Activated T-helper 2 cell treated with anti-CD3 and anti-CD28 coated beads, Interferon-gamma antibody, Interleukin-2, Interleukin-4, amounts not matched to agents 10 μg/mL and 5 μg/mL and 100 μg/mL, durations not matched to agents 14 hours and 24 hours and 36 hours (primary cell): ENCODE measurements at regions not wholly inside any gene's neighbourhood (a gene's known extent, or its start where the extent isn't known, plus 50 kb on each side); places are given as distances from the start of the nearest gene placed in this dataset.

ENCODE experiments used
- DNase-seq: peaks from one replicate; pipeline ENCODE4 v3.0.0; 2021; ENCODE audit warnings: low spot score
- H3K27ac Mint-ChIP-seq: one replicate; pipeline ENCODE4 v1.8.0; 2021; ENCODE audit warnings: mixed read lengths
- H3K27me3 Mint-ChIP-seq: one replicate; pipeline ENCODE4 v1.8.0; 2021; ENCODE audit warnings: low read depth, mixed read lengths
- H3K36me3 Mint-ChIP-seq: one replicate; pipeline ENCODE4 v1.8.0; 2021; ENCODE audit warnings: low read depth, mixed read lengths
- H3K4me1 Mint-ChIP-seq: one replicate; pipeline ENCODE4 v1.8.0; 2021; ENCODE audit warnings: low read depth, mixed read lengths
- H3K4me3 Mint-ChIP-seq: one replicate; pipeline ENCODE4 v1.8.0; 2021; ENCODE audit warnings: low read depth, mild to moderate bottlenecking, moderate library complexity, mixed read lengths
- H3K9me3 Mint-ChIP-seq: one replicate; pipeline ENCODE4 v1.8.0; 2021; ENCODE audit warnings: mixed read lengths
- intact Hi-C: fragments of 100-400 bp; cut with micrococcal nuclease; formaldehyde crosslinking; loops from one replicate; pipeline ENCODE4 v1.15.1; 2023

- H3K4me1 Mint-ChIP-seq: peaks cover 11% of the 10 kb centered on the region
- intact Hi-C loops: no loop called here
- DNase-seq: no peak
- no peaks in the 10 kb centered on the region for H3K9me3 Mint-ChIP-seq
- no peak overlapping the region for H3K4me3 Mint-ChIP-seq
- H3K36me3 Mint-ChIP-seq: no peaks in the 10 kb centered on the region
- peaks cover 19% of the 10 kb centered on the region for H3K27me3 Mint-ChIP-seq
- H3K27ac Mint-ChIP-seq: no peak overlapping the region
Measured at GRCh38 chr12:11946161-11946560, 124.6 kb upstream of the BCL2L14 start.

GRCh38 chr12:11947213-11947612 is 123.5 kb upstream of the BCL2L14 start:
- intact Hi-C loops: no loop called here
- no peak overlapping the region for H3K27ac Mint-ChIP-seq
- peaks cover 11% of the 10 kb centered on the region for H3K4me1 Mint-ChIP-seq
- no peak for DNase-seq
- H3K4me3 Mint-ChIP-seq: no peak overlapping the region
- H3K27me3 Mint-ChIP-seq: peaks cover 19% of the 10 kb centered on the region
- no peaks in the 10 kb centered on the region for H3K9me3 Mint-ChIP-seq
- H3K36me3 Mint-ChIP-seq: no peaks in the 10 kb centered on the region

GRCh38 chr12:11949738-11950411 is 120.9 kb upstream of the BCL2L14 start:
- no peak overlapping the region for H3K27ac Mint-ChIP-seq
- H3K4me1 Mint-ChIP-seq: peaks cover 25% of the 10 kb centered on the region
- no peak overlapping the region for H3K4me3 Mint-ChIP-seq
- DNase-seq: no peak
- H3K36me3 Mint-ChIP-seq: peaks cover 3% of the 10 kb centered on the region
- intact Hi-C loops: no loop called here
- H3K27me3 Mint-ChIP-seq: peaks cover 13% of the 10 kb centered on the region
- no peaks in the 10 kb centered on the region for H3K9me3 Mint-ChIP-seq

GRCh38 chr12:11951209-11951608 is 119.5 kb upstream of the BCL2L14 start:
- Mint-ChIP-seq H3K36me3 (peaks cover 3% of the 10 kb centered on the region), H3K27ac (no peak overlapping the region), H3K4me3 (no peak overlapping the region), H3K4me1 (peaks cover 32% of the 10 kb centered on the region), H3K9me3 (no peaks in the 10 kb centered on the region), H3K27me3 (peaks cover 17% of the 10 kb centered on the region)
- intact Hi-C loops: no loop called here
- DNase-seq: no peak

GRCh38 chr12:11953523-11953922 is 117.2 kb upstream of the BCL2L14 start:
- Mint-ChIP-seq H3K4me1 (peaks cover 36% of the 10 kb centered on the region), H3K27me3 (peaks cover 21% of the 10 kb centered on the region), H3K36me3 (peaks cover 3% of the 10 kb centered on the region), H3K27ac (no peak overlapping the region), H3K9me3 (no peaks in the 10 kb centered on the region), H3K4me3 (no peak overlapping the region)
- intact Hi-C loops: no loop called here
- no peak for DNase-seq

- peaks cover 15% of the 10 kb centered on the region for H3K27me3 Mint-ChIP-seq
- intact Hi-C loops: no loop called here
- no peaks in the 10 kb centered on the region for H3K9me3 Mint-ChIP-seq
- H3K36me3 Mint-ChIP-seq: peaks cover 3% of the 10 kb centered on the region
- peaks cover 43% of the 10 kb centered on the region for H3K4me1 Mint-ChIP-seq
- no peak for DNase-seq
- H3K4me3 Mint-ChIP-seq: peak overlapping the region; percentile 0
- H3K27ac Mint-ChIP-seq: peak overlapping the region; percentile 63
Measured at GRCh38 chr12:11954181-11954580, 116.6 kb upstream of the BCL2L14 start.

- Mint-ChIP-seq H3K27me3 (peaks cover 10% of the 10 kb centered on the region), H3K4me1 (peaks cover 51% of the 10 kb centered on the region), H3K27ac (peak overlapping the region; percentile 93), H3K36me3 (peaks cover 3% of the 10 kb centered on the region), H3K4me3 (peak overlapping the region; percentile 13), H3K9me3 (peaks cover 5% of the 10 kb centered on the region)
- intact Hi-C loops: loop anchor here (1.0 to 5.0 kb wide), 5 partner anchors 23 to 310 kb away; partner anchors contain the start of gene ETV6
- DNase-seq: peak; percentile 43
Measured at GRCh38 chr12:11958221-11959091, 112.3 kb upstream of the BCL2L14 start.

GRCh38 chr12:11959117-11959823 is 111.5 kb upstream of the BCL2L14 start:
- intact Hi-C loops: loop anchor here (2.0 to 5.0 kb wide), 2 partner anchors 122 to 310 kb away; partner anchors contain the start of gene ETV6
- Mint-ChIP-seq H3K27me3 (peaks cover 10% of the 10 kb centered on the region), H3K4me3 (no peak overlapping the region), H3K36me3 (peaks cover 2% of the 10 kb centered on the region), H3K9me3 (peaks cover 8% of the 10 kb centered on the region), H3K27ac (peak overlapping the region; percentile 93), H3K4me1 (peaks cover 43% of the 10 kb centered on the region)
- no peak for DNase-seq

GRCh38 chr12:11960646-11961045 is 110.1 kb upstream of the BCL2L14 start:
- H3K27ac Mint-ChIP-seq: no peak overlapping the region
- no peak for DNase-seq
- intact Hi-C loops: no loop called here
- peaks cover 5% of the 10 kb centered on the region for H3K36me3 Mint-ChIP-seq
- no peak overlapping the region for H3K4me3 Mint-ChIP-seq
- peaks cover 8% of the 10 kb centered on the region for H3K9me3 Mint-ChIP-seq
- peaks cover 9% of the 10 kb centered on the region for H3K27me3 Mint-ChIP-seq
- H3K4me1 Mint-ChIP-seq: peaks cover 36% of the 10 kb centered on the region

GRCh38 chr12:11961686-11962085 is 109.1 kb upstream of the BCL2L14 start:
- intact Hi-C loops: no loop called here
- peaks cover 5% of the 10 kb centered on the region for H3K36me3 Mint-ChIP-seq
- H3K27ac Mint-ChIP-seq: no peak overlapping the region
- DNase-seq: no peak
- H3K4me3 Mint-ChIP-seq: no peak overlapping the region
- H3K27me3 Mint-ChIP-seq: peaks cover 6% of the 10 kb centered on the region
- H3K4me1 Mint-ChIP-seq: peaks cover 32% of the 10 kb centered on the region
- peaks cover 8% of the 10 kb centered on the region for H3K9me3 Mint-ChIP-seq

GRCh38 chr12:11962860-11963259 is 107.9 kb upstream of the BCL2L14 start:
- peaks cover 5% of the 10 kb centered on the region for H3K36me3 Mint-ChIP-seq
- DNase-seq: no peak
- peaks cover 8% of the 10 kb centered on the region for H3K9me3 Mint-ChIP-seq
- H3K4me1 Mint-ChIP-seq: peaks cover 38% of the 10 kb centered on the region
- H3K27me3 Mint-ChIP-seq: peaks cover 6% of the 10 kb centered on the region
- H3K4me3 Mint-ChIP-seq: no peak overlapping the region
- intact Hi-C loops: no loop called here
- no peak overlapping the region for H3K27ac Mint-ChIP-seq

- H3K4me1 Mint-ChIP-seq: peaks cover 29% of the 10 kb centered on the region
- H3K4me3 Mint-ChIP-seq: no peak overlapping the region
- intact Hi-C loops: no loop called here
Measured at GRCh38 chr12:11963841-11964471, 106.8 kb upstream of the BCL2L14 start.

More at GRCh38 chr12:11963841-11964471, 106.8 kb upstream of the BCL2L14 start:
- H3K27me3 Mint-ChIP-seq: peaks cover 4% of the 10 kb centered on the region
- peaks cover 5% of the 10 kb centered on the region for H3K36me3 Mint-ChIP-seq
- no peak overlapping the region for H3K27ac Mint-ChIP-seq
- peaks cover 8% of the 10 kb centered on the region for H3K9me3 Mint-ChIP-seq
- DNase-seq: no peak
